CD14-positive monocyte (primary cell): ENCODE measurements at regions not wholly inside any gene's neighbourhood (a gene's known extent, or its start where the extent isn't known, plus 50 kb on each side); places are given as distances from the start of the nearest gene placed in this dataset.
"Not testable (repeated sequence)": the region's sequence is repeated elsewhere in the genome, so short reads cannot be mapped to it uniquely, and the experiment has no call there.

Source experiments
- DNase-seq, 3 donors: peaks; one replicate each; pipeline ENCODE4 v3.0.0-alpha.2; 2011 to 2022
- H2AFZ ChIP-seq: 2 replicates; pipeline ENCODE4 v1.6.0; 2012; ENCODE audit warnings: mild to moderate bottlenecking, low read depth, low read length, inconsistent platforms; ENCODE audit not compliant: insufficient read depth, poor library complexity, severe bottlenecking
- H3K27ac ChIP-seq, 2 donors: 1 replicate in 1 of 2; 2 replicates in 1 of 2; pipeline ENCODE4 v1.5.1; 2012 to 2013; ENCODE audit warnings: low read length in 2 of 2, control low read depth in 1 of 2, inconsistent platforms in 1 of 2, low read depth in 1 of 2, mild to moderate bottlenecking in 1 of 2
- H3K27me3 ChIP-seq, 2 donors: one replicate each; pipeline versions ENCODE4 v1.6.0 to v1.6.1; 2011 to 2013; ENCODE audit warnings: low read length in 2 of 2; ENCODE audit not compliant: control insufficient read depth in 2 of 2, insufficient read depth in 2 of 2
- H3K36me3 ChIP-seq, 2 donors: replicated peaks in 1 of 2; 1 replicate in 1 of 2; 2 replicates in 1 of 2; pipeline versions ENCODE4 v1.5.1 to v1.6.1; 2012 to 2013; ENCODE audit warnings: low read length in 2 of 2, control low read depth in 1 of 2, inconsistent platforms in 1 of 2, mild to moderate bottlenecking in 1 of 2; ENCODE audit not compliant: insufficient read depth in 2 of 2, control insufficient read depth in 1 of 2
- H3K4me1 ChIP-seq, 2 donors: 1 replicate in 1 of 2; 2 replicates in 1 of 2; pipeline versions ENCODE4 v1.5.1 to v1.6.1; 2012 to 2013; ENCODE audit warnings: low read length in 2 of 2, control low read depth in 1 of 2, inconsistent platforms in 1 of 2, mild to moderate bottlenecking in 1 of 2, moderate library complexity in 1 of 2; ENCODE audit not compliant: insufficient read depth in 2 of 2, control insufficient read depth in 1 of 2
- H3K4me2 ChIP-seq: replicated peaks from 2 replicates; pipeline ENCODE3; 2012; ENCODE audit warnings: low read length, moderate library complexity, mild to moderate bottlenecking; ENCODE audit not compliant: poor library complexity, severe bottlenecking; ENCODE audit errors: extremely low read depth
- H3K4me3 ChIP-seq, 3 experiments: fragments of 200-600 bp in 1 of 3; sonication (generic) in 1 of 3; replicated peaks in 1 of 3; 1 replicate in 2 of 3; 2 replicates in 1 of 3; pipeline ENCODE4 v1.5.1; 2011 to 2013; ENCODE audit warnings: low read length in 3 of 3, mild to moderate bottlenecking in 3 of 3, control low read depth in 2 of 3, low read depth in 2 of 3, inconsistent platforms in 1 of 3, moderate library complexity in 1 of 3
- H3K79me2 ChIP-seq: 2 replicates; pipeline ENCODE4 v1.6.0; 2012; ENCODE audit warnings: mild to moderate bottlenecking, control low read depth, inconsistent platforms, low read length, moderate library complexity; ENCODE audit not compliant: insufficient read depth
- H3K9ac ChIP-seq: 2 replicates; pipeline ENCODE4 v1.6.0; 2017; ENCODE audit warnings: low read length, mild to moderate bottlenecking; ENCODE audit not compliant: insufficient read depth, poor library complexity, severe bottlenecking
- H3K9me3 ChIP-seq, 2 donors: replicated peaks in 1 of 2; 1 replicate in 1 of 2; 2 replicates in 1 of 2; pipeline versions ENCODE4 v1.5.1 to v1.6.1; 2012 to 2013; ENCODE audit warnings: low read length in 2 of 2, control low read depth in 1 of 2; ENCODE audit not compliant: control insufficient read depth in 1 of 2, insufficient read depth in 1 of 2
- H4K20me1 ChIP-seq: 2 replicates; pipeline ENCODE4 v1.6.0; 2012; ENCODE audit warnings: mild to moderate bottlenecking, low read length, control low read depth, moderate library complexity; ENCODE audit not compliant: insufficient read depth
- H3K27ac Mint-ChIP-seq, 7 donors: one replicate each; pipeline ENCODE4 v1.8.0; 2020; ENCODE audit warnings: mild to moderate bottlenecking in 7 of 7, mixed read lengths in 7 of 7, moderate library complexity in 6 of 7, inconsistent platforms in 2 of 7
- H3K27me3 Mint-ChIP-seq, 3 donors: one replicate each; pipeline ENCODE4 v1.8.0; 2021 to 2022; ENCODE audit warnings: low read depth in 3 of 3, mild to moderate bottlenecking in 3 of 3, mixed read lengths in 3 of 3, moderate library complexity in 3 of 3, inconsistent platforms in 1 of 3
- H3K36me3 Mint-ChIP-seq, 2 donors: one replicate each; pipeline ENCODE4 v1.8.0; 2020; ENCODE audit warnings: mixed read lengths in 2 of 2, inconsistent platforms in 1 of 2, mild to moderate bottlenecking in 1 of 2
- H3K4me1 Mint-ChIP-seq: one replicate; pipeline ENCODE4 v1.8.0; 2020; ENCODE audit warnings: mild to moderate bottlenecking, mixed read lengths
- H3K4me3 Mint-ChIP-seq, 2 donors: one replicate each; pipeline ENCODE4 v1.8.0; 2020; ENCODE audit warnings: mild to moderate bottlenecking in 2 of 2, mixed read lengths in 2 of 2, moderate library complexity in 1 of 2
- H3K9me3 Mint-ChIP-seq, 7 donors: one replicate each; pipeline ENCODE4 v1.8.0; 2020 to 2022; ENCODE audit warnings: mixed read lengths in 7 of 7, mild to moderate bottlenecking in 6 of 7, moderate library complexity in 6 of 7, inconsistent platforms in 2 of 7
- CTCF ChIP-seq: fragments of 200-600 bp; IDR thresholded peaks from one replicate; pipeline ENCODE4 v1.8.0; 2022; ENCODE audit warnings: antibody characterized with exemption, mild to moderate bottlenecking
- WGBS: methylation state at CpG from one replicate; pipeline ENCODE4 v1.1.5; 2013; ENCODE audit warnings: missing lambda C conversion rate; ENCODE audit not compliant: insufficient coverage; 5-methylcytosine and 5-hydroxymethylcytosine counted together
- intact Hi-C, 2 donors: fragments of 100-400 bp; cut with micrococcal nuclease; formaldehyde crosslinking; loops; one replicate each; pipeline versions ENCODE4 v1.15.0 to v1.15.1; 2023

GRCh38 chr6:157747370-157747769 is 75.7 kb upstream of the SNX9 start:
- no peaks in the 10 kb centered on the region for H3K36me3 Mint-ChIP-seq
- no peak overlapping the region for H3K27ac ChIP-seq

GRCh38 chr6:157748839-157749571 is 74.0 kb upstream of the SNX9 start:
- H3K36me3 Mint-ChIP-seq = no peaks in the 10 kb centered on the region
- peaks cover 0 to 6% of the 10 kb centered on the region in 2 donors for H3K9me3 ChIP-seq
- intact Hi-C loops = no loop called here
- no peak overlapping the region for H3K4me2 ChIP-seq
- H3K4me1 Mint-ChIP-seq = no peaks in the 10 kb centered on the region
- H3K36me3 ChIP-seq = no peaks in the 10 kb centered on the region
- H3K27me3 ChIP-seq = no peaks in the 10 kb centered on the region
- no peaks in the 10 kb centered on the region for H4K20me1 ChIP-seq
- DNase-seq = no peak
- H3K27ac Mint-ChIP-seq = peak overlapping the region in 1 of 7 donors; percentile 72
- no peak overlapping the region for H3K9ac ChIP-seq
- WGBS = no CpG with 5 or more reads among the region's 2 CpGs
- H3K27ac ChIP-seq = no peak overlapping the region
- peaks cover 9 to 31% (median 21%) of the 10 kb centered on the region in 7 donors for H3K9me3 Mint-ChIP-seq
- no peak overlapping the region for H3K4me3 ChIP-seq
- no peak overlapping the region for H3K4me3 Mint-ChIP-seq
- H3K27me3 Mint-ChIP-seq = peaks cover 2 to 8% (median 4%) of the 10 kb centered on the region in 3 donors
- H3K4me1 ChIP-seq = no peaks in the 10 kb centered on the region
- no peaks in the 10 kb centered on the region for H3K79me2 ChIP-seq
- H2AFZ ChIP-seq = no peak overlapping the region
- no peak for TF ChIP-seq CTCF

More at GRCh38 chr6:157747370-157747769, 75.7 kb upstream of the SNX9 start:
- H4K20me1 ChIP-seq = no peaks in the 10 kb centered on the region
- no peak overlapping the region for H2AFZ ChIP-seq
- H3K27me3 ChIP-seq = no peaks in the 10 kb centered on the region
- no peaks in the 10 kb centered on the region for H3K36me3 ChIP-seq
- Mint-ChIP-seq H3K4me1 (no peaks in the 10 kb centered on the region), H3K27me3 (peaks cover 0 to 6% (median 4%) of the 10 kb centered on the region in 3 donors), H3K27ac (no peak overlapping the region), H3K4me3 (no peak overlapping the region), H3K9me3 (peaks cover 6 to 20% (median 14%) of the 10 kb centered on the region in 7 donors)
- H3K9me3 ChIP-seq = peaks cover 0 to 6% of the 10 kb centered on the region in 2 donors
- no peaks in the 10 kb centered on the region for H3K4me1 ChIP-seq
- no peak overlapping the region for H3K4me2 ChIP-seq
- no peak for DNase-seq
- no peak for TF ChIP-seq CTCF
- intact Hi-C loops = no loop called here
- no peaks in the 10 kb centered on the region for H3K79me2 ChIP-seq
- no CpG with 5 or more reads among the region's 4 CpGs for WGBS
- H3K9ac ChIP-seq = no peak overlapping the region
- H3K4me3 ChIP-seq = no peak overlapping the region

GRCh38 chr6:157750973-157751372 is 72.1 kb upstream of the SNX9 start:
- H3K4me3 ChIP-seq, DNase-seq, H3K9me3 ChIP-seq, H3K4me2 ChIP-seq, H2AFZ ChIP-seq, H3K9ac ChIP-seq, H3K4me1 ChIP-seq, H3K36me3 Mint-ChIP-seq, H3K79me2 ChIP-seq, H3K4me1 Mint-ChIP-seq, H3K36me3 ChIP-seq, H4K20me1 ChIP-seq, H3K27me3 ChIP-seq, intact Hi-C loops, H3K27ac ChIP-seq, H3K27ac Mint-ChIP-seq, H3K4me3 Mint-ChIP-seq: not testable (repeated sequence)
- H3K9me3 Mint-ChIP-seq = peaks cover 12 to 39% (median 26%) of the 10 kb centered on the region in 7 donors
- peaks cover 4 to 14% (median 5%) of the 10 kb centered on the region in 3 donors for H3K27me3 Mint-ChIP-seq
- 100% methylated on average over 1 of the region's 3 CpGs for WGBS
